DND-41 (cell line): ENCODE measurements at regions not wholly inside any gene's neighbourhood (a gene's known extent, or its start where the extent isn't known, plus 50 kb on each side); places are given as distances from the start of the nearest gene placed in this dataset.

Experiments used
- ATAC-seq: fragments of 200-7000 bp; cut with Tn5 transposase; 3 replicates; pipeline ENCODE4 v1.9.1; 2021; ENCODE audit warnings: low read depth; ENCODE audit not compliant: insufficient read depth
- DNase-seq: peaks from one replicate; pipeline ENCODE4 v3.0.0-alpha.2; 2020
- H2AFZ ChIP-seq: 2 replicates; pipeline ENCODE4 v1.6.0; 2012; ENCODE audit warnings: low read depth, low read length
- H3K27ac ChIP-seq: 2 replicates; pipeline ENCODE4 v1.5.1; 2012; ENCODE audit warnings: low read length, inconsistent platforms
- H3K27me3 ChIP-seq: fragments of 200-600 bp; sonication (generic); 2 replicates; pipeline ENCODE4 v1.6.0; 2012; ENCODE audit warnings: low read length, mild to moderate bottlenecking, inconsistent platforms; ENCODE audit not compliant: insufficient read depth, poor library complexity
- H3K36me3 ChIP-seq: 2 replicates; pipeline ENCODE4 v1.5.1; 2012; ENCODE audit warnings: low read length, inconsistent platforms; ENCODE audit not compliant: insufficient read depth
- H3K4me1 ChIP-seq: 2 replicates; pipeline ENCODE4 v1.5.1; 2012; ENCODE audit warnings: mild to moderate bottlenecking, low read length; ENCODE audit not compliant: insufficient read depth
- H3K4me2 ChIP-seq: 2 replicates; pipeline ENCODE4 v1.6.0; 2012; ENCODE audit warnings: mild to moderate bottlenecking, moderate library complexity, low read length, inconsistent platforms; ENCODE audit not compliant: insufficient read depth
- H3K4me3 ChIP-seq, 2 experiments: fragments of 200-600 bp in 1 of 2; shearing (Covaris generic) in 1 of 2; 2 replicates each; pipeline ENCODE4 v1.5.1; 2012 to 2016; ENCODE audit warnings: inconsistent platforms in 2 of 2, low read length in 2 of 2, mild to moderate bottlenecking in 2 of 2, low read depth in 1 of 2, moderate library complexity in 1 of 2
- H3K79me2 ChIP-seq: 2 replicates; pipeline ENCODE4 v1.6.0; 2012; ENCODE audit warnings: low read length, inconsistent platforms; ENCODE audit not compliant: insufficient read depth
- H3K9ac ChIP-seq: 2 replicates; pipeline ENCODE4 v1.6.0; 2012; ENCODE audit warnings: low read depth, mild to moderate bottlenecking, inconsistent platforms, low read length, moderate library complexity
- H3K9me3 ChIP-seq: 2 replicates; pipeline ENCODE4 v1.5.1; 2012; ENCODE audit warnings: low read length, moderate library complexity, mild to moderate bottlenecking, inconsistent platforms; ENCODE audit not compliant: insufficient read depth, severe bottlenecking
- H4K20me1 ChIP-seq: 2 replicates; pipeline ENCODE4 v1.6.0; 2012; ENCODE audit warnings: low read length; ENCODE audit not compliant: insufficient read depth
- CTCF ChIP-seq: IDR thresholded peaks from 2 replicates; pipeline ENCODE4 v1.5.1; 2012; ENCODE audit warnings: borderline replicate concordance, low read length, moderate library complexity, mild to moderate bottlenecking; ENCODE audit not compliant: poor library complexity, severe bottlenecking; ENCODE audit errors: extremely low read depth
- EZH2 ChIP-seq: IDR thresholded peaks from 3 replicates; pipeline ENCODE4 v1.6.1; 2012; ENCODE audit warnings: borderline replicate concordance, low read depth, mild to moderate bottlenecking, moderate library complexity, low read length, inconsistent platforms; ENCODE audit not compliant: severe bottlenecking

- Histone ChIP-seq H2AFZ (no peak overlapping the region), H3K4me2 (no peak overlapping the region), H3K9me3 (no peaks in the 10 kb centered on the region), H3K27ac (no peak overlapping the region), H3K36me3 (no peaks in the 10 kb centered on the region), H4K20me1 (no peaks in the 10 kb centered on the region), H3K9ac (no peak overlapping the region), H3K79me2 (no peaks in the 10 kb centered on the region), H3K4me1 (no peaks in the 10 kb centered on the region), H3K4me3 (no peak overlapping the region), H3K27me3 (peaks cover 4% of the 10 kb centered on the region)
- DNase-seq (no peak), ATAC-seq (no peak)
- TF ChIP-seq CTCF (no peak), EZH2 (no peak)
Measured at GRCh38 chr16:6021276-6021943, 923.8 kb upstream of the EEF2KMT start.

- H3K27me3 ChIP-seq = peaks cover 4% of the 10 kb centered on the region
- no peaks in the 10 kb centered on the region for H3K4me1 ChIP-seq
- no peak overlapping the region for H3K4me3 ChIP-seq
- no peak overlapping the region for H3K9ac ChIP-seq
- no peaks in the 10 kb centered on the region for H4K20me1 ChIP-seq
- H3K27ac ChIP-seq = no peak overlapping the region
- no peak for DNase-seq
- no peaks in the 10 kb centered on the region for H3K79me2 ChIP-seq
- ATAC-seq = no peak
- TF ChIP-seq CTCF = no peak
- no peak for TF ChIP-seq EZH2
- H2AFZ ChIP-seq = no peak overlapping the region
- no peaks in the 10 kb centered on the region for H3K9me3 ChIP-seq
- no peak overlapping the region for H3K4me2 ChIP-seq
- H3K36me3 ChIP-seq = no peaks in the 10 kb centered on the region
Measured at GRCh38 chr16:6020162-6020985, 922.8 kb upstream of the EEF2KMT start.

GRCh38 chr16:6019490-6019991, 921.9 kb upstream of the EEF2KMT start:
- no peaks in the 10 kb centered on the region for H3K79me2 ChIP-seq
- H3K9me3 ChIP-seq = no peaks in the 10 kb centered on the region
- no peak overlapping the region for H3K9ac ChIP-seq
- no peak overlapping the region for H3K4me3 ChIP-seq
- H3K4me2 ChIP-seq = no peak overlapping the region
- ATAC-seq (no peak), DNase-seq (no peak)
- H3K4me1 ChIP-seq = no peaks in the 10 kb centered on the region
- H4K20me1 ChIP-seq = no peaks in the 10 kb centered on the region
- no peaks in the 10 kb centered on the region for H3K36me3 ChIP-seq
- TF ChIP-seq CTCF = no peak
- TF ChIP-seq EZH2 = no peak
- H3K27me3 ChIP-seq = peaks cover 4% of the 10 kb centered on the region
- no peak overlapping the region for H3K27ac ChIP-seq
- H2AFZ ChIP-seq = no peak overlapping the region
